ENCODE measurements at regions not wholly inside any gene's neighbourhood (a gene's known extent, or its start where the extent isn't known, plus 50 kb on each side); places are given as distances from the start of the nearest gene placed in this dataset.

- intact Hi-C loops (cut with micrococcal nuclease; ENCODE audit: unreplicated experiment) (no loop called here), in situ Hi-C loops (cut with HindIII; ENCODE audit: extremely low pct_ligation_motif_present, low pct_unique_long_range_greater_than_20kb) (no loop called here)
- Histone ChIP-seq H3K4me2 (ENCODE audit: low read depth, low read length) (no peak overlapping the region), H3K27ac (ENCODE audit: extremely low read length, insufficient read depth, low read length) (no peak overlapping the region), H4K20me1 (ENCODE audit: insufficient read depth, low read length) (no peaks in the 10 kb centered on the region), H3K4me1 (ENCODE audit: insufficient read depth, low read length) (no peaks in the 10 kb centered on the region), H2AFZ (ENCODE audit: low read length) (no peak overlapping the region), H3K9me3 (ENCODE audit: low read length) (peaks cover 31% of the 10 kb centered on the region), H3K79me2 (ENCODE audit: insufficient read depth, low read length) (no peaks in the 10 kb centered on the region), H3K4me3 (replicated peaks in 1 of 3; ENCODE audit: insufficient read depth in 1 of 3, low read depth in 2 of 3, low read length in 3 of 3) (no peak overlapping the region), H3K36me3 (replicated peaks in 1 of 2; ENCODE audit: control insufficient read depth in 1 of 2, insufficient read depth in 2 of 2, low read length in 2 of 2) (no peaks in the 10 kb centered on the region), H3K27me3 (ENCODE audit: control insufficient read depth in 1 of 2, insufficient read depth in 2 of 2, low read length in 2 of 2) (no peaks in the 10 kb centered on the region), H3K9ac (ENCODE audit: insufficient read depth, low read depth, low read length) (no peak overlapping the region)
- ChIA-PET CTCF (ENCODE audit: low intra/inter-chr PET ratio, low total read pairs) (no interaction called here), POLR2A (no interaction called here)
- TF ChIP-seq MBNL3 (CRISPR knock-in tag; conservative IDR thresholded peaks at IDR 0.05) (no peak), YY1 (IDR thresholded peaks at IDR 0.05; ENCODE audit: insufficient read depth, insufficient replicate concordance, low read depth, low read length) (no peak), MXD1 (CRISPR knock-in tag; IDR thresholded peaks at IDR 0.05) (no peak), ZNF232 (CRISPR knock-in tag; IDR thresholded peaks at IDR 0.05; ENCODE audit: borderline replicate concordance) (no peak), HNRNPH1 (optimal IDR thresholded peaks at IDR 0.05; ENCODE audit: low read depth, low read length) (no peak)
- ATAC-seq, result no peak
- no peak for FAIRE-seq
- WGBS (ENCODE audit: low lambda C conversion rate), result 0% methylated on average over 1 of the region's 1 CpG
- no TSS peak for BruUV-seq (replicated peaks)
- no peak for DNase-seq (ENCODE audit: low spot score)
Measured at GRCh38 chr15:46467041-46467440, 832.2 kb downstream of the SQOR start.

DNA sequence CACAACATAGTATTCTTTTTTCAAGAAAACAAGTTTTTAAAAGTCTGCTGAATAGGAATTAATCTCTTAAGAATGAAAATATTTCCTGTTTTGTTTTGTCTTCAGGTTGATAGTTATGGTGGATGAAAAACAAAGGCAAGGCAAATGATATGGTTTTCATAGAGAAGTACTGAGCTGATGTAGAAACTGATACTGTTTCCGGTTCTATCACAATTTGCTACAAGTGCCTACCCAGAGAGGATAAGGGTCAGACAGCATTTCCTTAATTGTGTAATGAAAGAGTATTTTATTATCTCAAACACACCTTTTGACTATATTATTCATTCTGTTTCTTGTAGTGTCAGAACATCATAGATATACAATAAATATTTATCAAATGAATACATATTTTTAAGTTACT lies 836.3 kb downstream of the SQOR start:
- ChIA-PET CTCF (ENCODE audit: low intra/inter-chr PET ratio, low total read pairs) (no interaction called here), POLR2A (no interaction called here)
- in situ Hi-C loops (cut with HindIII; ENCODE audit: extremely low pct_ligation_motif_present, low pct_unique_long_range_greater_than_20kb) (no loop called here), intact Hi-C loops (cut with micrococcal nuclease; ENCODE audit: unreplicated experiment) (no loop called here)
- no peaks in the 10 kb centered on the region for H4K20me1 ChIP-seq (ENCODE audit: insufficient read depth, low read length)
- no peak overlapping the region for H3K9ac ChIP-seq (ENCODE audit: insufficient read depth, low read depth, low read length)
- BruUV-seq (replicated peaks), result no TSS peak
- H3K4me2 ChIP-seq (ENCODE audit: low read depth, low read length), result no peak overlapping the region
- WGBS (ENCODE audit: low lambda C conversion rate), result 45% methylated on average over 1 of the region's 1 CpG
- no peak for ATAC-seq
- no peak for FAIRE-seq
- DNase-seq (ENCODE audit: low spot score), result no peak
- no peaks in the 10 kb centered on the region for H3K4me1 ChIP-seq (ENCODE audit: insufficient read depth, low read length)
- H3K36me3 ChIP-seq (replicated peaks in 1 of 2; ENCODE audit: control insufficient read depth in 1 of 2, insufficient read depth in 2 of 2, low read length in 2 of 2), result no peaks in the 10 kb centered on the region
- H3K4me3 ChIP-seq (replicated peaks in 1 of 3; ENCODE audit: insufficient read depth in 1 of 3, low read depth in 2 of 3, low read length in 3 of 3), result no peak overlapping the region
- H3K27me3 ChIP-seq (ENCODE audit: control insufficient read depth in 1 of 2, insufficient read depth in 2 of 2, low read length in 2 of 2), result no peaks in the 10 kb centered on the region
- H2AFZ ChIP-seq (ENCODE audit: low read length), result no peak overlapping the region
- H3K9me3 ChIP-seq (ENCODE audit: low read length), result peaks cover 48% of the 10 kb centered on the region
- no peak overlapping the region for H3K27ac ChIP-seq (ENCODE audit: extremely low read length, insufficient read depth, low read length)
- no peaks in the 10 kb centered on the region for H3K79me2 ChIP-seq (ENCODE audit: insufficient read depth, low read length)
- TF ChIP-seq MTF1 (CRISPR knock-in tag; IDR thresholded peaks at IDR 0.05), result no peak
- TF ChIP-seq, protein P1, sequence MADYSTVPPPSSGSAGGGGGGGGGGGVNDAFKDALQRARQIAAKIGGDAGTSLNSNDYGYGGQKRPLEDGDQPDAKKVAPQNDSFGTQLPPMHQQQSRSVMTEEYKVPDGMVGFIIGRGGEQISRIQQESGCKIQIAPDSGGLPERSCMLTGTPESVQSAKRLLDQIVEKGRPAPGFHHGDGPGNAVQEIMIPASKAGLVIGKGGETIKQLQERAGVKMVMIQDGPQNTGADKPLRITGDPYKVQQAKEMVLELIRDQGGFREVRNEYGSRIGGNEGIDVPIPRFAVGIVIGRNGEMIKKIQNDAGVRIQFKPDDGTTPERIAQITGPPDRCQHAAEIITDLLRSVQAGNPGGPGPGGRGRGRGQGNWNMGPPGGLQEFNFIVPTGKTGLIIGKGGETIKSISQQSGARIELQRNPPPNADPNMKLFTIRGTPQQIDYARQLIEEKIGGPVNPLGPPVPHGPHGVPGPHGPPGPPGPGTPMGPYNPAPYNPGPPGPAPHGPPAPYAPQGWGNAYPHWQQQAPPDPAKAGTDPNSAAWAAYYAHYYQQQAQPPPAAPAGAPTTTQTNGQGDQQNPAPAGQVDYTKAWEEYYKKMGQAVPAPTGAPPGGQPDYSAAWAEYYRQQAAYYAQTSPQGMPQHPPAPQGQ (CRISPR knock-in tag; IDR thresholded peaks at IDR 0.05; ENCODE audit: borderline replicate concordance), result no peak
- TF ChIP-seq RARA (CRISPR knock-in tag; IDR thresholded peaks at IDR 0.05), result no peak
- no peak for TF ChIP-seq ELF1 (CRISPR knock-in tag; IDR thresholded peaks at IDR 0.05)
- no peak for TF ChIP-seq ZNF33A (CRISPR knock-in tag; IDR thresholded peaks at IDR 0.05; ENCODE audit: borderline replicate concordance)
- no peak for TF ChIP-seq ZBTB7A (CRISPR knock-in tag; IDR thresholded peaks at IDR 0.05)
- TF ChIP-seq, protein P2, sequence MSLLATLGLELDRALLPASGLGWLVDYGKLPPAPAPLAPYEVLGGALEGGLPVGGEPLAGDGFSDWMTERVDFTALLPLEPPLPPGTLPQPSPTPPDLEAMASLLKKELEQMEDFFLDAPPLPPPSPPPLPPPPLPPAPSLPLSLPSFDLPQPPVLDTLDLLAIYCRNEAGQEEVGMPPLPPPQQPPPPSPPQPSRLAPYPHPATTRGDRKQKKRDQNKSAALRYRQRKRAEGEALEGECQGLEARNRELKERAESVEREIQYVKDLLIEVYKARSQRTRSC (CRISPR knock-in tag; IDR thresholded peaks at IDR 0.05; ENCODE audit: low read depth), result no peak
- TF ChIP-seq SETDB1 (CRISPR knock-in tag; IDR thresholded peaks at IDR 0.05; ENCODE audit: borderline replicate concordance), result no peak
- TF ChIP-seq ZNF615 (CRISPR knock-in tag; IDR thresholded peaks at IDR 0.05; ENCODE audit: borderline replicate concordance), result no peak
- TF ChIP-seq EED (CRISPR knock-in tag; IDR thresholded peaks at IDR 0.05), result no peak
- no peak for TF ChIP-seq SIN3B (IDR thresholded peaks at IDR 0.05; ENCODE audit: low read length)
- no peak for TF ChIP-seq ZNF451 (CRISPR knock-in tag; IDR thresholded peaks at IDR 0.05)
